Peyer's patch (tissue), 4 donors: ENCODE measurements at regions not wholly inside any gene's neighbourhood (a gene's known extent, or its start where the extent isn't known, plus 50 kb on each side); places are given as distances from the start of the nearest gene placed in this dataset.

Experiments used
- DNase-seq, 3 donors: peaks; one replicate each; pipeline ENCODE4 v3.0.0-alpha.2; 2017 to 2019
- H3K27ac ChIP-seq, 4 donors: fragments of 200-600 bp; sonication (generic); one replicate each; pipeline ENCODE4 v1.5.1; 2016 to 2019
- H3K27me3 ChIP-seq, 2 donors: fragments of 200-600 bp; sonication (generic); one replicate each; pipeline ENCODE4 v1.5.1; 2019
- H3K36me3 ChIP-seq, 3 donors: fragments of 200-600 bp; sonication (generic); one replicate each; pipeline ENCODE4 v1.5.1; 2016 to 2019
- H3K4me1 ChIP-seq, 4 donors: fragments of 200-600 bp; sonication (generic); one replicate each; pipeline ENCODE4 v1.5.1; 2016 to 2019
- H3K4me3 ChIP-seq, 4 donors: fragments of 200-600 bp; sonication (generic); 1 replicate in 3 of 4; 2 replicates in 1 of 4; pipeline ENCODE4 v1.5.1; 2016 to 2019; ENCODE audit warnings: mild to moderate bottlenecking in 1 of 4
- H3K9me3 ChIP-seq, 4 donors: fragments of 200-600 bp; sonication (generic); one replicate each; pipeline ENCODE4 v1.5.1; 2016 to 2019; ENCODE audit warnings: mild to moderate bottlenecking in 1 of 4
- POLR2A ChIP-seq, 2 donors: fragments of 450-650 bp; IDR thresholded peaks; one replicate each; pipeline ENCODE4 v1.5.1; 2017; ENCODE audit warnings: antibody characterized with exemption in 2 of 2, mild to moderate bottlenecking in 2 of 2, moderate library complexity in 2 of 2
- TF ChIP-seq, protein P1 (sequence below), 6 experiments: fragments of 450-650 bp in 4 of 6; fragments of 200-600 bp in 2 of 6; sonication (generic) in 1 of 6; IDR thresholded peaks; one replicate each; pipeline ENCODE4 v1.5.1; 2017 to 2019; ENCODE audit warnings: antibody characterized with exemption in 6 of 6, mild to moderate bottlenecking in 3 of 6, moderate library complexity in 1 of 6

DNA sequence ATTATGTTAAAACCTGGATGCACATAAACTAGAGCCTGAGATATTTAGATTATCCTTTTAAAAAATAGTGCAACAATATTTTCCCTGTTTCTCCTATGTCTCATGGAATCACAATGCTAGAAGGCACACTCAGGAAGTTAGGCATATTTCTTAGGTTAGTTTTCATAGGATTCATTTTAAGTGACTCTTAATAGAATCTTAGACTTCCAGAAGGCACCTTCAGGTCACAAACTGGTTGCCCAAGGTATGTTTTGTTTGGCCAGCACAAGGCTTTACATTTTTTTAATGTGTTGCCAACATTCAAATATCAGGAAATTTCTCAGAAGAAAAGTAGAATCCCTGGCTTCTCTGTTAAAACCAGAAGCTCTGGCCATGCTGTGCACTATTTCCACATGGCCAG, 129.3 kb downstream of the LNPK start:
- Histone ChIP-seq H3K4me3 (no peak overlapping the region), H3K4me1 (no peaks in the 10 kb centered on the region), H3K36me3 (no peaks in the 10 kb centered on the region), H3K27me3 (no peaks in the 10 kb centered on the region), H3K9me3 (no peaks in the 10 kb centered on the region), H3K27ac (no peak overlapping the region)
- no peak for DNase-seq
- TF ChIP-seq POLR2A (IDR thresholded peaks at IDR 0.05): no peak
- TF ChIP-seq, protein P1, sequence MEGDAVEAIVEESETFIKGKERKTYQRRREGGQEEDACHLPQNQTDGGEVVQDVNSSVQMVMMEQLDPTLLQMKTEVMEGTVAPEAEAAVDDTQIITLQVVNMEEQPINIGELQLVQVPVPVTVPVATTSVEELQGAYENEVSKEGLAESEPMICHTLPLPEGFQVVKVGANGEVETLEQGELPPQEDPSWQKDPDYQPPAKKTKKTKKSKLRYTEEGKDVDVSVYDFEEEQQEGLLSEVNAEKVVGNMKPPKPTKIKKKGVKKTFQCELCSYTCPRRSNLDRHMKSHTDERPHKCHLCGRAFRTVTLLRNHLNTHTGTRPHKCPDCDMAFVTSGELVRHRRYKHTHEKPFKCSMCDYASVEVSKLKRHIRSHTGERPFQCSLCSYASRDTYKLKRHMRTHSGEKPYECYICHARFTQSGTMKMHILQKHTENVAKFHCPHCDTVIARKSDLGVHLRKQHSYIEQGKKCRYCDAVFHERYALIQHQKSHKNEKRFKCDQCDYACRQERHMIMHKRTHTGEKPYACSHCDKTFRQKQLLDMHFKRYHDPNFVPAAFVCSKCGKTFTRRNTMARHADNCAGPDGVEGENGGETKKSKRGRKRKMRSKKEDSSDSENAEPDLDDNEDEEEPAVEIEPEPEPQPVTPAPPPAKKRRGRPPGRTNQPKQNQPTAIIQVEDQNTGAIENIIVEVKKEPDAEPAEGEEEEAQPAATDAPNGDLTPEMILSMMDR (IDR thresholded peaks at IDR 0.05): no peak

DNA sequence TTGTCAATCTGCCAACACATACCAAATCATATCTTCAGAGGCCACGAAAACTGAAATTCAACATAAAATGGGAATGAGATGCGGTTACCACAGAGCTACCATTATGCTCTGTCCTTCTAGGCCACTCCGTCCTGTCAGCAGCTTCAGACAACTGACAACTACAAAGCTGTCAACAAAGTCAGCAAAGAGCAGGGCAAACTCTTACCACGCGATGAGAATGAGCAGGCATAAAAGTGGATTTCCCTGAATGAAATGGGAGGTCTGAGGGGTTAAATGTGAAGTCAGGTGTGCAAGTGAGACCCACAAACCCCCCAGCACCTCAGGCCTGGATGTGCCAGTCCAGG, 130.1 kb downstream of the LNPK start:
- Histone ChIP-seq H3K4me1 (no peaks in the 10 kb centered on the region), H3K36me3 (no peaks in the 10 kb centered on the region), H3K9me3 (no peaks in the 10 kb centered on the region), H3K27ac (no peak overlapping the region), H3K4me3 (no peak overlapping the region), H3K27me3 (no peaks in the 10 kb centered on the region)
- TF ChIP-seq, protein P1 (IDR thresholded peaks at IDR 0.05): no peak
- no peak for TF ChIP-seq POLR2A (IDR thresholded peaks at IDR 0.05)
- DNase-seq: no peak

- Histone ChIP-seq H3K36me3 (no peaks in the 10 kb centered on the region), H3K27me3 (no peaks in the 10 kb centered on the region), H3K4me1 (no peaks in the 10 kb centered on the region), H3K27ac (no peak overlapping the region), H3K4me3 (no peak overlapping the region), H3K9me3 (no peaks in the 10 kb centered on the region)
- no peak for TF ChIP-seq POLR2A (IDR thresholded peaks at IDR 0.05)
- TF ChIP-seq, protein P1 (IDR thresholded peaks at IDR 0.05): no peak
- DNase-seq: no peak
Observed at GRCh38 chr2:175871331-175872004, 130.6 kb downstream of the LNPK start.

GRCh38 chr2:175865716-175866115, 136.4 kb downstream of the LNPK start:
- H3K36me3 ChIP-seq: no peaks in the 10 kb centered on the region
- no peaks in the 10 kb centered on the region for H3K4me1 ChIP-seq
- no peak for TF ChIP-seq POLR2A (IDR thresholded peaks at IDR 0.05)
- TF ChIP-seq, protein P1 (IDR thresholded peaks at IDR 0.05): no peak
- H3K4me3 ChIP-seq: no peak overlapping the region
- no peak overlapping the region for H3K27ac ChIP-seq
- no peaks in the 10 kb centered on the region for H3K27me3 ChIP-seq
- DNase-seq: no peak
- H3K9me3 ChIP-seq: no peaks in the 10 kb centered on the region

- Histone ChIP-seq H3K4me3 (no peak overlapping the region), H3K36me3 (no peaks in the 10 kb centered on the region), H3K9me3 (no peaks in the 10 kb centered on the region), H3K27me3 (no peaks in the 10 kb centered on the region), H3K27ac (no peak overlapping the region), H3K4me1 (no peaks in the 10 kb centered on the region)
- no peak for DNase-seq
- TF ChIP-seq, protein P1 (IDR thresholded peaks at IDR 0.05): no peak
- TF ChIP-seq POLR2A (IDR thresholded peaks at IDR 0.05): no peak
Observed at GRCh38 chr2:175864137-175864850, 137.8 kb downstream of the LNPK start.
